ENCODE measurements at regions not wholly inside any gene's neighbourhood (a gene's known extent, or its start where the extent isn't known, plus 50 kb on each side); places are given as distances from the start of the nearest gene placed in this dataset.

DNA sequence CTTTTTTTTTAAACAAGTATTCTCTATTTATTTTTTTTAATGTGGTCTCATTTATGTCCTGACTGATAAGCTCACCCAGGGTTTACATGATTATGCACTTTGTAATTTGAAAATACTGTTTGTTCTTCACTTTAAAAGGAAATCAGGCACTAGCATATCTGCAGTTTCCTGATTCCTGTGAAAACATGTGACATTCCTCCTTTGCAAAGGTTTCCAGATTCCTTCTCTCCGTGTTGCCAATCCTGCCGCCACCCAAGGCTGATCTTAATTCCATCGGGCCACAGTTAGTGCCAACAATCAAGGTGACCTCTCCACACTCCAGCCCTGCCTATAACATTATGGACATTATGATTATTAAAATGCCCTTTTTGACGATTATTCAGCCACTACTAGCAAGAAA, 225.4 kb downstream of the PCDH7 start:
- no peak overlapping the region for H3K27ac ChIP-seq
- no peaks in the 10 kb centered on the region for H3K9me3 ChIP-seq
- DNase-seq, result no peak
- no peaks in the 10 kb centered on the region for H3K27me3 ChIP-seq
- ATAC-seq, result no peak
- H3K4me1 ChIP-seq, result no peaks in the 10 kb centered on the region
- no peaks in the 10 kb centered on the region for H3K36me3 ChIP-seq
- H3K4me3 ChIP-seq, result no peak overlapping the region
- TF ChIP-seq, protein P1, sequence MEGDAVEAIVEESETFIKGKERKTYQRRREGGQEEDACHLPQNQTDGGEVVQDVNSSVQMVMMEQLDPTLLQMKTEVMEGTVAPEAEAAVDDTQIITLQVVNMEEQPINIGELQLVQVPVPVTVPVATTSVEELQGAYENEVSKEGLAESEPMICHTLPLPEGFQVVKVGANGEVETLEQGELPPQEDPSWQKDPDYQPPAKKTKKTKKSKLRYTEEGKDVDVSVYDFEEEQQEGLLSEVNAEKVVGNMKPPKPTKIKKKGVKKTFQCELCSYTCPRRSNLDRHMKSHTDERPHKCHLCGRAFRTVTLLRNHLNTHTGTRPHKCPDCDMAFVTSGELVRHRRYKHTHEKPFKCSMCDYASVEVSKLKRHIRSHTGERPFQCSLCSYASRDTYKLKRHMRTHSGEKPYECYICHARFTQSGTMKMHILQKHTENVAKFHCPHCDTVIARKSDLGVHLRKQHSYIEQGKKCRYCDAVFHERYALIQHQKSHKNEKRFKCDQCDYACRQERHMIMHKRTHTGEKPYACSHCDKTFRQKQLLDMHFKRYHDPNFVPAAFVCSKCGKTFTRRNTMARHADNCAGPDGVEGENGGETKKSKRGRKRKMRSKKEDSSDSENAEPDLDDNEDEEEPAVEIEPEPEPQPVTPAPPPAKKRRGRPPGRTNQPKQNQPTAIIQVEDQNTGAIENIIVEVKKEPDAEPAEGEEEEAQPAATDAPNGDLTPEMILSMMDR (IDR thresholded peaks at IDR 0.05), result no peak
- intact Hi-C loops (cut with DNase I), result no loop called here

DNA sequence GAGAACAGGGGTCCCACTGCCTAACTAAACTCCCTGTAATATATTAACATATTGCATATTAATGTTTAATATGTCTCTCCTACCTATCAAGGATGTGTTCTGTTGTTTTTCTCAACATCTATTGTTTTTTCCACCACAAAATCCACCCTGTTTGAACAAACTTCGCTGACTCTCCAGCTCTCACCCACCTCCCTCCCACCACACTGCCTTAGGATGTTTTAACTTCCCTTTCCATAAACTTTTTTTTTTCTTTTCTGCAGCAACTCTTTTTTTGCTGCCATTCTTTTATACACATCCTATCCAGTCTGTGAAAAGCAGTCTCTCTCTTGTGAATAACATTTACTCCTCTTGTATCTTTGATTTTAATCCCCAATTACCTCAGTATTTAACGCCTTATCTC, 226.1 kb downstream of the PCDH7 start:
- ATAC-seq (no peak), DNase-seq (no peak)
- TF ChIP-seq, protein P1 (IDR thresholded peaks at IDR 0.05), result no peak
- intact Hi-C loops (cut with DNase I), result no loop called here
- H3K36me3 ChIP-seq, result no peaks in the 10 kb centered on the region
- H3K4me1 ChIP-seq, result no peaks in the 10 kb centered on the region
- H3K9me3 ChIP-seq, result no peaks in the 10 kb centered on the region
- no peaks in the 10 kb centered on the region for H3K27me3 ChIP-seq
- H3K4me3 ChIP-seq, result no peak overlapping the region
- H3K27ac ChIP-seq, result no peak overlapping the region

DNA sequence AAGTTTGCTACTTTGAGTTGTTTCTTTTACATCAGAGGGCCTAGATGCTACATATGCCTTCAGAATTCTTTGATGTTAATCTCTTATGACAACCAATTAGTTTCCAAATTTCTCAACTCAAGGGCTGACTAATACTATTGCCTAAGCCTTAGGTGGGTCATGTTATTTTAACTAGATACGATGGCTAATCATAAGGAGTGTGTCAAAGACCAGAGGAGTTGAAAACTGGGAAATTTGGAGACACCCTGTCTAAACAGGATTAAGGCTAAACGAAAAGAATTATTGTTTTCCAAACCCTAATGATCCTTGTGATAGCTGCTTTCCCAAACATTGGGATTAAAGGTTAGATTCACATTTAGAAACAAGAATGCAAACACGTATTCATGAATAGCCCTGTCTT, 228.5 kb downstream of the PCDH7 start:
- Histone ChIP-seq H3K27me3 (no peaks in the 10 kb centered on the region), H3K27ac (no peak overlapping the region), H3K4me3 (no peak overlapping the region), H3K9me3 (no peaks in the 10 kb centered on the region), H3K4me1 (no peaks in the 10 kb centered on the region), H3K36me3 (no peaks in the 10 kb centered on the region)
- no peak for ATAC-seq
- TF ChIP-seq, protein P1 (IDR thresholded peaks at IDR 0.05), result no peak
- no peak for DNase-seq
- intact Hi-C loops (cut with DNase I), result no loop called here

DNA sequence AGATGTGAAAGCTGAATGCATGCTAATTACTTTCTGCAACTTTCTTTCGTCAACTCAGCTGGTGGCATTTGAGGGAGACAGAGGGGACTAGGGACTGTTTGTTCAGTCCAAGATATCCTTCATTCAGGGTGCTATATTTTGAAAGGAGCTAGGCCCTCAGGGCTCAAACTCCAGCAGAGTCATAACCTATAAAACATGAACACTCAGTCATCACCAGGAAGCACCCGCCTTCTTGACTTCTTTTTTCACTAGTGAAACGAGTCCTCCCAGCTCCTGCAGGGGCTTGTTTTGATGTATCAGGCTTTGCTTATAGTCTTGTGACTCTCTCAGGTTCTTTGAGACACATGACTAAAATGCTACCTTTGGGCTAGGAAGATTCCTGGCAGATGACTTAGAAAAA, 230.6 kb downstream of the PCDH7 start:
- ATAC-seq (no peak), DNase-seq (no peak)
- Histone ChIP-seq H3K4me3 (no peak overlapping the region), H3K27ac (no peak overlapping the region), H3K4me1 (no peaks in the 10 kb centered on the region), H3K27me3 (no peaks in the 10 kb centered on the region), H3K36me3 (no peaks in the 10 kb centered on the region), H3K9me3 (no peaks in the 10 kb centered on the region)
- TF ChIP-seq, protein P1 (IDR thresholded peaks at IDR 0.05), result no peak
- intact Hi-C loops (cut with DNase I), result no loop called here

DNA sequence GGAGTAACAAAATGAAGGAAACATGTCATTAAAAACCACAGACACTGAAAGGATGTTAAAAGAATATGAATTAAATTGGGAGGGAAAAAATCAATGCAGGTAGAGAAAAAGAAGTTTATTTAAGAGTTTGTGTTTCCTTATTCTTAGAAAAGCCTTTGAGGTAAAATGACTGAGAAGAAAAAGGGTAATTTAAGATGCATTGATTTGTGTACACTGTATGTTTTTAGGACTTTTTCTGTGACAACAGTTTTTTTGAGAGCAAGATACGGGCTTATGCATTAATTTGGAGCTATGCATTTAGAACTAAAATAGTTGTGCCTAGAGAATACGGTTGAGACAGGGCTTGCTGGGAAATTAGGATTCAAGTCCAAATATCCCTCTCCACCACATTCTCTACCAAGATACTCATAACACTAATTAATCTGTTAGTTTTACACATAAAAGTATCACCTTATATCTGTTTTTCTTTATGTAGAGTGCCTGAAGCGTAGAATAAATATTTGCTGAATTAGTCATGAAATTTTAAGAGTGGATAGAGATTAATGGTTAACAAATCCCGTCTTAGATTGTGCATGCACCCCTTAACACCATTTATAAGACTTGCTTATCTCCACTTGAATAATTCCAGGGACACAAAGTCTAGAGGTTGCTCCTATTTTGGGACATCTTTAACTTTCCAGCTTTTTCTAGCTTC, 232.5 kb downstream of the PCDH7 start:
- no peaks in the 10 kb centered on the region for H3K27me3 ChIP-seq
- TF ChIP-seq, protein P1 (IDR thresholded peaks at IDR 0.05), result no peak

DNA sequence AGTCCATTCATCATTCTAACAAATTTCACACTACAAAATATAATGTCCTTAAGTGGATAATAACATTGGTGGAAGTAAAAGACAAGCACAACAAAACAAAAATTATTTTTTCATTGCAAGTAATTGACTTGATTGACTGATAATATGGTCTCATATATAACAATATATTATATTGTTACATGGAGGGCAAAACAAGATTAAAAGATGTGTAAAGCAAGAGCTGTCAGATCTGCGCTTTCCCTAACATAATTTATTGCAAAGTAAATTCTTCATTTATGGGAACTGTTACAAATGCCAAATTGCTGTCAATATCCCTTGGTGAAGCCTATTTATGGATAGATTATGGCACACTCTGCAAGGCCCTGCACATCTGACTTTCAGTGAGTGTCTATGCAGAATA, 233.6 kb downstream of the PCDH7 start:
- TF ChIP-seq, protein P1 (IDR thresholded peaks at IDR 0.05), result no peak
- no peaks in the 10 kb centered on the region for H3K4me1 ChIP-seq
- no peaks in the 10 kb centered on the region for H3K27me3 ChIP-seq
- no peak overlapping the region for H3K4me3 ChIP-seq
- H3K36me3 ChIP-seq, result no peaks in the 10 kb centered on the region
- intact Hi-C loops (cut with DNase I), result no loop called here
- H3K9me3 ChIP-seq, result no peaks in the 10 kb centered on the region
- DNase-seq (no peak), ATAC-seq (no peak)
- H3K27ac ChIP-seq, result no peak overlapping the region

More for the DNA sequence above, 232.5 kb downstream of the PCDH7 start:
- Histone ChIP-seq H3K4me3 (no peak overlapping the region), H3K4me1 (no peaks in the 10 kb centered on the region), H3K36me3 (no peaks in the 10 kb centered on the region), H3K9me3 (no peaks in the 10 kb centered on the region), H3K27ac (no peak overlapping the region)
- no peak for DNase-seq
- no peak for ATAC-seq
- intact Hi-C loops (cut with DNase I), result no loop called here
